NCI-H345 treated with DMSO at 0.1 percent for 48 hours (cell line): ENCODE measurements at regions not wholly inside any gene's neighbourhood (a gene's known extent, or its start where the extent isn't known, plus 50 kb on each side); places are given as distances from the start of the nearest gene placed in this dataset.
"Not testable (repeated sequence)": the region's sequence is repeated elsewhere in the genome, so short reads cannot be mapped to it uniquely, and the experiment has no call there.

Source experiments
- DNase-seq: peaks from one replicate; lab custom pipeline; 2025; ENCODE audit not compliant: unreplicated experiment; lab: John Stamatoyannopoulos, UW

DNA sequence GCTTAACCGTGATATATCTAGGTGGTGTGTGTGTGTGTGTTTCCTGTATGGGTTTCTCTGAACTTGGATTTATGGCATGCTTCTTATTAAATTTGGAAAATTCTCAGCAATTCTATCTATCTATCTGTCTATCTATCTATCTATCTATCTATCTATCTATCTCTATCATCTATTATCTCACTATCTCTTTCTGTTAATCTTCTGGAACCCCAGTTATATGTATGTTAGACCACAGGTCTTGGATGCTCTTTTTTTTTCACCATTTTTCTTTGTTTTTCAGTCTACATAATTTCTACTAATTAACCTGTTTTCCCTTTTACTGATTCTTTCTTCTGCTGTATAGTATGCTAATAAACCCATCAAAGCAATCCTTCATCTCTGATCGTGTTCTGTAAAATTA lies 538.0 kb downstream of the PTPRU start:
- DNase-seq = no peak

GRCh38 chr1:29772584-29773100 lies 536.3 kb downstream of the PTPRU start:
- no peak for DNase-seq

DNA sequence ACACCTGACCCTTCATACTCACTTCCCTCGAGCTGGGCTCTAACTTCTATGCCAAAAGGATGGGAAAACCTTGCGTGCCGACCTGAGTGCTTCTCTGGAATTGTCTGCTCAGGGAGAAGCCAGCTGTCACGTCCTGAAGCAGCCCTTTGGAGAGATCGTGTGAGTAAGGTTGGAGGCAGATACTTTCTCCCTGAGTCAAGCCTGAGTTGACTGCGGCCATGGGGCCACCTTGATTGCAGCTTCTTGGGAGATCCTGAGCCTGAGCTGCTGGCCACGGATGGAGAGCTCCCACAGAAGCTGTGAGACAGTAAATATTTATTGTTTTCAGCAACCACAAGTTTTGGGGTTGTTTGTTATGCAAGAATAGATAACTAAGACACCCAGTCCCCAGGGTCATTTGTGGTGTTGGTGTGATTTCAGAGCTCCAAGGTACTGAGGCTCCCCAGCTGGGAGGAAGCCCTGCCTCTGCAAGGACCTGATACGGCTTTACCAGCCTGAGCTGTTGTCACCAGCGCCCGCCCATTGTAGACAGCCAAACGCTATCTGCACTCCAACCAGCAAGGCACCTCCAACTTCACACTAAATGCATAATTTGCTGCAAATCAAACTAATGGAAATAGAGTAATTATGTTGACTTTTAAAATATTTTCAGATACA lies 531.6 kb downstream of the PTPRU start:
- no peak for DNase-seq

DNA sequence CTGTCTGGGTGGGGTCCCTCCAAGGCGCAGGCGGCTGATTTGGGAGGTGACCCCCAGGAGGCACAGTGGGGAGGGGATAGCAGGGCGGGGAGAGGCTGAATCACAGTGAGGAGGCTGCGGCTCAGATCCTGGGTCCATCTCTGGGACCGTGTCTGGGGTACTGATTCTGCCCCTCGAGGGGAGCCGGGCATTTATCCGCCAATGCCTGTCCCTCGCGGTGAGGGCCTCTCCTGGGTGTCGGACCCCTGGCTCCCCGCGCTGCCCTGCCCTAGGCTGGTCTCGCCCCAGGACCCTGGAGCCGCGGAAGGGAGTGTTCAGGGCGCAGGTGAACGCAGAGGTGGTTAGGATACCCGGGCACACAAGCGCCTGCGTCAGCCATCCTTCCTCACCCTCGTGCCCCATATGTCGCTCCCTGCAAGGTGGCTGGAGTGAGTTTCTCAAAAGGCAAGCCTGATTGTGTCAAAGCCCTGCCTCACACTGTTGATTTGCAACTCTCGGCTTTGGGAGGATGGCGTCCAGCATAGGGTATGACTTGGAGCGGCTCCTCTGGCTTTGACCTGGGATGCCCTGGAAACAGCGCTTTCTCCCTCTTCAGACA lies 530.9 kb downstream of the PTPRU start:
- DNase-seq = no peak

DNA sequence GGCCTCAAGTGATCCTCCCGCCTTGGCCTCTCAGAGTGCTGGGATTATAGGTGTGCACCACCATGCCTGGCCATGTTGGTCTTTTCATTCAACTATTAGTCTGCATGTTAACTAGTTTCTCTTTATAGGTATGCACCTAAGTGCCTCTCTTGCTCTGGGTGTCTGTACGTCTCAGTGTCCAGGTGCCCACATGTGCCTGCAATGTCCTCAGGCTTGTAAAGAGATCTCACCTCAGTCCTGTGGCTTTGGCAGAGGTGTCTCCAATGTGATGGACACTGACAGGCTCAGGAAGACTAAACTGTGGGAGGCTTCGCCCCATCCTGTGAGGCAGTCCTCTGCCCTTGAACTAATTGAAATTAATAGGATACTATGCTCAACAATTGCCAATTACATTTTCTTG lies 526.3 kb downstream of the PTPRU start:
- no peak for DNase-seq

DNA sequence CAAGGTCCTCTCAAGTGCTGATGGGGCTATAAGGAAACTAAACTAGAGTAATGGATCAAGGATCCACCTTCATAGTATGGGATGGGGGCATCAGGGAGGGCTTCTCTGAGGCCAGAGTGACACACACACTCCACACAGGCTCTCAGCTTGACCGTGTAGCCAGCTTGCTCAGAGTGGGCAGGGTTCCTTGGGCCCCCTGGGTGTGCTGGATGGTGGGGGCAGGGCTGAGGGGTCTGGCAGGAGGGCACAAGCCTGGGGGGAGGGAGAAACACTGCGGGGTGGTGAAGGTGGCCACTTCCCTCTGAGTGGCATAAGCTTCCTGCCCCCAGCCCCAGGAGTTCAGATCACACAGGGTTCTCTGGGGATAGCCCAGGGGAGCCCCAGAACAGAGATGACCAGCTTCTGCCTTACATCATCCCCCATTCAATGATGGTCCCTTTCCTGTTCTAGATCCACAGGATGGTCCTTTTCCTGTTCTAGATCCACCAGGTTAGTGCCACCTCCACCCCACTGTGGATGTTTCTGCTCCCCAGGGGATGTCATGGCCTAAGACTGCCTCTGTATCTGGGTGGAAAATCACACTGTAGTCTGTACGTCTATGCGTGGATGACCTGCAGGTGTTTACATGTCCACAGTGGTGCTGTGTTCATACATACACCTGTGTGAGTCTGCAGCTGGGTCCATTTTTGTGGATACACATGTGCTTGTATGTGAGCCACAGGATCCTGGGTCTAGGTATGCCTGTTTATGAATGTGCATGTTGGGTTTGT lies 525.0 kb downstream of the PTPRU start:
- no peak for DNase-seq

GRCh38 chr1:29760067-29760564 lies 523.8 kb downstream of the PTPRU start:
- DNase-seq = no peak

GRCh38 chr1:29758781-29759499 lies 522.6 kb downstream of the PTPRU start:
- DNase-seq = no peak

DNA sequence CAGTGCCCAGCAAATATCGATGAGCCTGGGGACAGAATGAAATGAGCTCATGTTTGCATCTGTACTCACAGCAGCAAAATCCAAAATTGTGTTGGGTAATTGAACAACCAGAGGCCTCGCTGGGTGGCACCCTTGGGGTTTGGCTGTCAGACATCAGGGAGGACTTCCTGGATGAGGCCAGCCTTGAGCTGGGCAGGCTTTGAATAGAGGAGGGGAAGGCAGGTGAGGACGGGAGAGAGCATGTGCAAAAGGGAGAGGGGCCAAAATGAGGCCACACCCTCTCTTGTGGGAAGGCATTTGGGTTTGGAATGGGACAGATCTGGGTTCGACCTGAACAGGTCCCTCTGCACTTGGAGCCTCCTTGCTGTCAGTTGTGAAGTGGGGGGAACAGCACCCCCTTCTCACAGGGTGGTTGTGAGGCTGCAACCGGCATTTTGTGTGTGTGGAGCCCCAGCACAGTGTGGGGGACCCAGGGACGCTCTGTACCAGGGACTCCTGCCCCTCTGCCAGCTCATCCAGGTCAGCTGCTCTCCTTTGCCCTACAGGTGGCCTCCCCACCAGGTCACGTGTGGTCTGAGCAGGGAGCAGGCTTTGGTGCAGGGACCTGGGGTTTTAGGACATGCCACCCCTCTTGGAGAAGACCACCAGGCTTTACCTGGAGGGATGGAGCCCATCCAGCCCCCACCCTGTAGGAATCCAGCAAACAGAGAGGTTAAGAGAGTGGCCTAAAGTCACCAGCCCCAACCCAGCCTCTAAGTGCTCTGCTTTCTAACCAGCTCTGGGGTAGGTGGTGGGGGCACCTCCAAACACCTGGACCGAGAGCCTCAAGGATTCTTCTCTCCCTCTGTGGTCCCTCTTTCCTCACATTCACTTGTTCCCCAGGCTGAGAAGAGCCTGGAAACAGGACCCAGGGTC lies 521.8 kb downstream of the PTPRU start:
- no peak for DNase-seq

- DNase-seq = no peak
Observed at GRCh38 chr1:29756901-29757725, 520.8 kb downstream of the PTPRU start.

GRCh38 chr1:29756498-29756897 lies 520.2 kb downstream of the PTPRU start:
- no peak for DNase-seq

DNA sequence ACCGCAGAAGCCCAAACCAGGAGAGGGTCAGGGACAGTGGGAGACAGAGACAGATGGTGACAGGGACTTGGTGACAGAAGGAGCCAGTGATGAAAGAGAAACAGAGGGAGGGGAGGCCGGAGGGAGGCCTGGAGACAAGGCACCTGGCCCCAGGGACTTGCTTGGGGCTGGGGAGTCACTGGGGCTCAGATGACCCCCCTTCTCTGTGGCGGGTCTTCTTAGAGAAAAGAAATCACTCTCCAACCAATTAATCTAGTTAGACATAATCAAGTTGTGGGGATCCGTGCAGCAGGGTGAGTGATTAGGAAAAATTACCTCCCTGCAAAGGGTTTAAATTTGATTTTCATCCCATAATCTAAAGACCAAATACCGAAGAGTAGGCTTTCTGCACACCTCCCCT lies 519.8 kb downstream of the PTPRU start:
- no peak for DNase-seq

- DNase-seq = not testable (repeated sequence)
Observed at GRCh38 chr1:29755412-29756015, 519.2 kb downstream of the PTPRU start.

GRCh38 chr1:29754573-29755375 lies 518.5 kb downstream of the PTPRU start:
- no peak for DNase-seq

DNA sequence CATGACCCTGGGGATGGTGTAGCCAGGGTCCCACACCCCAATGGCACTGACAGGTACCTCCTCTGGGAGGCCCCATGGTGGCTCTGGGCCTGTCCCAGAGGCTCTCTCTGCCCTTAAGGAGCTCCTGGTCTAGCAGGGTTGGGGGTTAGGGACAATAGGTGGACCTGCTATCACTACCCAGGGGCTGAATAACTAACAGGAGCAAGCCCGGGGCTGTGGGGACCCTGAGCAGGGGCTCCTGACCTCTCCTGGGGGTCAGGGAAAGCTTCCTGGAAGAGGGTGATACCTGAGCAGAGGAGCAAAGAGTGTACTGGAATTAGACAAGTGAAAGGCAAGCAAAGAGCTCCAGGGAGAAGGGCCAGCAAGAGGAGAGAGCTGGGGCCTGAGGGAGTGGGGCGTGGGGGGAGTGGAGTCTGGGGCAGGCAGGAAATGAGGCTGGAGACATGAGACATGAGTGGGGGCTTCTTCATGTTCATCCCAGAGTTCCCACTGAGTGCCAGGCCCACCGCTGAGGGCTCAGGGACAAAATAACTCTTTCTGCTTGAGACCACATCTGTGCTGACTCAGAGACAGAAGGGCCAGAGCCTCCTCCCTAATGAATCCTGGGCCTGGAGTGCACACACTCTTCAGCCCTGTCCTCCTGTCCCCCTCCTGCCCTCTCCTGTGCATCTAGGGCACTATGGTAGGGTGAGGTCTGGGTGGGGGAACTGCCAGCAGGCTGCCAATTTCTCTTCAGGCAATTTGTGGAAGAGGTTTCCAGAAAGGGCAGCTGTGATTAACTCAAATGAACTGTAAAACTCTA lies 517.6 kb downstream of the PTPRU start:
- no peak for DNase-seq

- DNase-seq = no peak
Observed at GRCh38 chr1:29753244-29753643, 516.9 kb downstream of the PTPRU start.

DNA sequence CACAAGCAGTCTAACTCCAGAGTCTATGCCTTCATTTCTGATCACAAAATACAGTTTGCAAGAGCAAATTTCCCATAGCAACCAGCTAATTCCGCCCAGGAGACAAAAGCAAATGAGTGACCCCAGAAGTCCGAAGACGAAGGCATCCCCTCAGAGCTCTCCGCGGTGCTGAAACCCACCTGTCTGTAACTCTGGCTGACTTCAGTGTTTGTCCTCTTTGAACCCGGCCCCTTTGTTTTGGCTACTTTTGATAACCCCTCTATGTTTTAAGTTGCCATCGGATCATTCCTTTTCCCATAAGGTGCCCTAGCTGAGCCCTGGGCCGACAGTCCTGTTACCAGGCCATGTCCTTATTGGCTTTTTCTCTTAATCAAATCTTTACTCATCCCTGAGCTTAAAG lies 515.8 kb downstream of the PTPRU start:
- DNase-seq = no peak
